Neural cell (in vitro differentiated cells): ENCODE measurements at regions not wholly inside any gene's neighbourhood (a gene's known extent, or its start where the extent isn't known, plus 50 kb on each side); places are given as distances from the start of the nearest gene placed in this dataset.
A peak's percentile ranks its signal among the peaks of the same experiment; 100 is the strongest.

ENCODE experiments used
- H2AFZ ChIP-seq: fragments of 200-600, 300-800 bp; sonication (generic), shearing (Covaris generic); 2 replicates; pipeline ENCODE4 v1.6.0; 2014; ENCODE audit warnings: low read depth, mild to moderate bottlenecking, antibody characterized with exemption, low read length, moderate library complexity
- H3F3A ChIP-seq: fragments of 200-600 bp; shearing (Covaris generic); 2 replicates; pipeline ENCODE4 v1.6.1; 2016; ENCODE audit warnings: mild to moderate bottlenecking, moderate library complexity, mixed read lengths, antibody characterized with exemption, low read length; ENCODE audit not compliant: insufficient read depth, poor library complexity, severe bottlenecking
- H3K27ac ChIP-seq: fragments of 200-600, 300-800 bp; sonication (generic), shearing (Covaris generic); 2 replicates; pipeline ENCODE4 v1.5.1; 2014; ENCODE audit warnings: mild to moderate bottlenecking, low read length, moderate library complexity
- H3K27me3 ChIP-seq: fragments of 300-800, 200-600 bp; sonication (generic), shearing (Covaris generic); 2 replicates; pipeline ENCODE4 v1.6.0; 2014; ENCODE audit warnings: mild to moderate bottlenecking, low read depth, low read length, moderate library complexity; ENCODE audit not compliant: insufficient read depth
- H3K36me3 ChIP-seq: fragments of 300-800, 200-600 bp; sonication (generic), shearing (Covaris generic); 2 replicates; pipeline ENCODE4 v1.5.1; 2014; ENCODE audit warnings: mild to moderate bottlenecking, antibody characterized with exemption, low read length, moderate library complexity; ENCODE audit not compliant: insufficient read depth
- H3K4me2 ChIP-seq: fragments of 300-800, 200-600 bp; sonication (generic), shearing (Covaris generic); 2 replicates; pipeline ENCODE4 v1.6.0; 2014; ENCODE audit warnings: mild to moderate bottlenecking, low read length
- H3K4me3 ChIP-seq: fragments of 300-800, 200-600 bp; sonication (generic), shearing (Covaris generic); 2 replicates; pipeline ENCODE4 v1.5.1; 2014; ENCODE audit warnings: mild to moderate bottlenecking, low read length, moderate library complexity
- H3K79me2 ChIP-seq: fragments of 200-600 bp; shearing (Covaris generic); replicated peaks from 2 replicates; pipeline ENCODE4 v1.6.0; 2014; ENCODE audit warnings: mild to moderate bottlenecking, low read length, moderate library complexity; ENCODE audit not compliant: insufficient read depth
- H3K9ac ChIP-seq: fragments of 300-800, 200-600 bp; sonication (generic), shearing (Covaris generic); 2 replicates; pipeline ENCODE4 v1.6.1; 2016; ENCODE audit warnings: mild to moderate bottlenecking, low read length, mixed read lengths
- H3K9me2 ChIP-seq: fragments of 200-600 bp; shearing (Covaris generic); 2 replicates; pipeline ENCODE4 v1.6.1; 2016; ENCODE audit warnings: mild to moderate bottlenecking, low read length, mixed read lengths; ENCODE audit not compliant: insufficient read depth
- H3K9me3 ChIP-seq: fragments of 200-600, 300-800 bp; sonication (generic), shearing (Covaris generic); 2 replicates; pipeline ENCODE4 v1.6.1; 2016; ENCODE audit warnings: mild to moderate bottlenecking, mixed run types, low read length, moderate library complexity, mixed read lengths
- H4K20me1 ChIP-seq: fragments of 200-600 bp; shearing (Covaris generic); 2 replicates; pipeline ENCODE4 v1.6.1; 2016; ENCODE audit warnings: mild to moderate bottlenecking, mixed run types; ENCODE audit not compliant: insufficient read depth
- CTCF ChIP-seq: fragments of 450-650 bp; IDR thresholded peaks from 2 replicates; pipeline ENCODE4 v1.5.1; 2014; ENCODE audit warnings: antibody characterized with exemption, mild to moderate bottlenecking, moderate library complexity; ENCODE audit not compliant: poor library complexity, severe bottlenecking
- EP300 ChIP-seq: fragments of 450-650 bp; conservative IDR thresholded peaks from 2 replicates; pipeline ENCODE4 v1.6.1; 2014; ENCODE audit warnings: antibody characterized with exemption, mild to moderate bottlenecking, moderate library complexity; ENCODE audit not compliant: poor library complexity, severe bottlenecking
- EZH2 ChIP-seq: fragments of 200-600, 300-800 bp; shearing (Covaris generic), sonication (generic); IDR thresholded peaks from 2 replicates; pipeline ENCODE4 v1.6.1; 2014; ENCODE audit warnings: antibody characterized with exemption, low read length, borderline replicate concordance, mild to moderate bottlenecking; ENCODE audit not compliant: insufficient read depth, poor library complexity, severe bottlenecking
- MXI1 ChIP-seq: fragments of 450-650 bp; conservative IDR thresholded peaks from 2 replicates; pipeline ENCODE4 v1.6.1; 2014; ENCODE audit warnings: antibody characterized with exemption, mild to moderate bottlenecking; ENCODE audit not compliant: poor library complexity, severe bottlenecking
- POLR2AphosphoS5 ChIP-seq: IDR thresholded peaks from 2 replicates; pipeline ENCODE4 v1.6.1; 2012
- RAD21 ChIP-seq: fragments of 450-650 bp; conservative IDR thresholded peaks from 2 replicates; pipeline ENCODE4 v1.6.1; 2014; ENCODE audit warnings: antibody characterized with exemption, mild to moderate bottlenecking, moderate library complexity
- REST ChIP-seq: IDR thresholded peaks from 2 replicates; pipeline ENCODE4 v1.6.1; 2012; ENCODE audit warnings: borderline replicate concordance
- SMC3 ChIP-seq: fragments of 450-650 bp; conservative IDR thresholded peaks from 2 replicates; pipeline ENCODE4 v1.6.1; 2014; ENCODE audit warnings: antibody characterized with exemption, mild to moderate bottlenecking, moderate library complexity; ENCODE audit not compliant: poor library complexity
- TAF1 ChIP-seq: IDR thresholded peaks from 2 replicates; pipeline ENCODE4 v1.6.1; 2012; ENCODE audit warnings: low read depth

- H3K27ac ChIP-seq = peak overlapping the region; percentile 17
- no peak overlapping the region for H3K9ac ChIP-seq
- no peaks in the 10 kb centered on the region for H3K79me2 ChIP-seq
- TF ChIP-seq REST = no peak
- TF ChIP-seq CTCF = no peak
- TF ChIP-seq POLR2AphosphoS5 = no peak
- TF ChIP-seq SMC3 = no peak
- TF ChIP-seq RAD21 = no peak
- no peak for TF ChIP-seq TAF1
- no peak for TF ChIP-seq EP300
- TF ChIP-seq EZH2 = no peak
- TF ChIP-seq MXI1 = no peak
- no peaks in the 10 kb centered on the region for H3K36me3 ChIP-seq
- no peaks in the 10 kb centered on the region for H3K9me2 ChIP-seq
- no peaks in the 10 kb centered on the region for H3K27me3 ChIP-seq
- H3F3A ChIP-seq = no peaks in the 10 kb centered on the region
- H3K4me2 ChIP-seq = no peak overlapping the region
- H2AFZ ChIP-seq = no peak overlapping the region
- H4K20me1 ChIP-seq = no peaks in the 10 kb centered on the region
- H3K4me3 ChIP-seq = no peak overlapping the region
- H3K9me3 ChIP-seq = no peaks in the 10 kb centered on the region
These were observed 389.5 kb upstream of the TNP1 start for GRCh38 chr2:217249121-217250012.

GRCh38 chr2:217248312-217248935 lies 388.6 kb upstream of the TNP1 start:
- Histone ChIP-seq H3K79me2 (no peaks in the 10 kb centered on the region), H3K27ac (no peak overlapping the region), H3K36me3 (no peaks in the 10 kb centered on the region), H3K9me2 (no peaks in the 10 kb centered on the region), H2AFZ (no peak overlapping the region), H4K20me1 (no peaks in the 10 kb centered on the region), H3F3A (no peaks in the 10 kb centered on the region), H3K4me3 (no peak overlapping the region), H3K9me3 (no peaks in the 10 kb centered on the region), H3K4me2 (no peak overlapping the region), H3K27me3 (no peaks in the 10 kb centered on the region), H3K9ac (no peak overlapping the region)
- TF ChIP-seq TAF1 = no peak
- no peak for TF ChIP-seq MXI1
- TF ChIP-seq POLR2AphosphoS5 = no peak
- no peak for TF ChIP-seq EZH2
- no peak for TF ChIP-seq SMC3
- no peak for TF ChIP-seq CTCF
- TF ChIP-seq REST = no peak
- TF ChIP-seq EP300 = no peak
- no peak for TF ChIP-seq RAD21
